ENCODE measurements at regions not wholly inside any gene's neighbourhood (a gene's known extent, or its start where the extent isn't known, plus 50 kb on each side); places are given as distances from the start of the nearest gene placed in this dataset.

DNA sequence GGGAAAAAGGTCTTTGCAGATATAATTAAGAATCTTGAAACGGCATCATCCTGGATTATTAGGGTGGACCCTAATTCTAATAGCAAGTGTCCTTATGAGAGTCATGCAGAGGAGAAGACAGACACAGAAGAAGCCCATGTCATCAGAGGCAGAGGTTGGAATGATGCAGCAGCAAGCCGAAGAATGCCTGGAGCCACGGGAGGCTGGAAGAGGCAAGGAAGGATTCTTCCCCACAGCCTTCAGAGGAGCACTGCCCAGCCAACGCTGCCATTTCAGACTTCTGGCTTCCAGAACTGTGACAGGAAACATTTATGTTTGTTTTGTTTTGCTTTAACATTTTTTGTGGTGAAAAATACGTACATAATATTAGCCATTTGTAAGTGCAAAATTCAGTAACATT lies 72.3 kb downstream of the MCFD2 start:
- Histone ChIP-seq H4K20me1 (ENCODE audit: insufficient read depth, low read length) (no peaks in the 10 kb centered on the region), H3K36me3 (replicated peaks in 1 of 2; ENCODE audit: control insufficient read depth in 1 of 2, insufficient read depth in 2 of 2, low read length in 2 of 2) (no peaks in the 10 kb centered on the region), H3K27ac (ENCODE audit: extremely low read length, insufficient read depth, low read length) (no peak overlapping the region), H3K4me1 (ENCODE audit: insufficient read depth, low read length) (peaks cover 24% of the 10 kb centered on the region), H3K79me2 (ENCODE audit: insufficient read depth, low read length) (no peaks in the 10 kb centered on the region), H3K4me2 (ENCODE audit: low read depth, low read length) (no peak overlapping the region), H2AFZ (ENCODE audit: low read length) (no peak overlapping the region), H3K27me3 (ENCODE audit: control insufficient read depth in 1 of 2, insufficient read depth in 2 of 2, low read length in 2 of 2) (peaks cover 4 to 67% of the 10 kb centered on the region in 2 experiments), H3K9ac (ENCODE audit: insufficient read depth, low read depth, low read length) (no peak overlapping the region), H3K4me3 (replicated peaks in 1 of 3; ENCODE audit: insufficient read depth in 1 of 3, low read depth in 2 of 3, low read length in 3 of 3) (no peak overlapping the region), H3K9me3 (ENCODE audit: low read length) (no peaks in the 10 kb centered on the region)
- TF ChIP-seq ZNF3 (CRISPR knock-in tag; IDR thresholded peaks at IDR 0.05), result no peak
- TF ChIP-seq FOXJ3 (CRISPR knock-in tag; IDR thresholded peaks at IDR 0.05; ENCODE audit: borderline replicate concordance), result no peak
- no peak for TF ChIP-seq ZNF883 (CRISPR knock-in tag; IDR thresholded peaks at IDR 0.05; ENCODE audit: not compliant biosample characterization)
- no peak for TF ChIP-seq ZSCAN21 (CRISPR knock-in tag; IDR thresholded peaks at IDR 0.05; ENCODE audit: borderline replicate concordance)
- TF ChIP-seq RNF2 (conservative IDR thresholded peaks at IDR 0.05; ENCODE audit: low read depth), result no peak
- TF ChIP-seq NFKBIZ (CRISPR knock-in tag; IDR thresholded peaks at IDR 0.05), result no peak
- TF ChIP-seq FOXP4 (CRISPR knock-in tag; IDR thresholded peaks at IDR 0.05), result no peak
- TF ChIP-seq, protein P1, sequence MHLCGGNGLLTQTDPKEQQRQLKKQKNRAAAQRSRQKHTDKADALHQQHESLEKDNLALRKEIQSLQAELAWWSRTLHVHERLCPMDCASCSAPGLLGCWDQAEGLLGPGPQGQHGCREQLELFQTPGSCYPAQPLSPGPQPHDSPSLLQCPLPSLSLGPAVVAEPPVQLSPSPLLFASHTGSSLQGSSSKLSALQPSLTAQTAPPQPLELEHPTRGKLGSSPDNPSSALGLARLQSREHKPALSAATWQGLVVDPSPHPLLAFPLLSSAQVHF (CRISPR knock-in tag; IDR thresholded peaks at IDR 0.05), result no peak
- no peak for TF ChIP-seq ISL2 (CRISPR knock-in tag; IDR thresholded peaks at IDR 0.05)
- WGBS (ENCODE audit: low lambda C conversion rate), result 31% methylated on average over 5 of the region's 5 CpGs
- ChIA-PET CTCF (ENCODE audit: low intra/inter-chr PET ratio, low total read pairs) (no interaction called here), POLR2A (no interaction called here)
- intact Hi-C loops (cut with micrococcal nuclease; ENCODE audit: unreplicated experiment), result no loop called here
- in situ Hi-C loops (cut with HindIII; ENCODE audit: extremely low pct_ligation_motif_present, low pct_unique_long_range_greater_than_20kb), result no loop called here
- no peak for ATAC-seq
- no TSS peak for BruUV-seq (replicated peaks)
- no peak for FAIRE-seq
- DNase-seq (ENCODE audit: low spot score), result no peak

All from HepG2 (cell line).